Upper lobe of left lung (tissue), 4 donors: ENCODE measurements at regions not wholly inside any gene's neighbourhood (a gene's known extent, or its start where the extent isn't known, plus 50 kb on each side); places are given as distances from the start of the nearest gene placed in this dataset.

Source experiments
- CTCF ChIP-seq, 6 experiments: fragments of 450-650 bp in 4 of 6; fragments of 200-600 bp in 2 of 6; sonication (generic) in 2 of 6; IDR thresholded peaks; one replicate each; pipeline ENCODE4 v1.5.1; 2016 to 2019; ENCODE audit warnings: antibody characterized with exemption in 6 of 6
- POLR2A ChIP-seq, 4 donors: fragments of 450-650 bp; IDR thresholded peaks; one replicate each; pipeline ENCODE4 v1.5.1; 2016 to 2017; ENCODE audit warnings: antibody characterized with exemption in 4 of 4, mild to moderate bottlenecking in 2 of 4

GRCh38 chr11:37104380-37104779, 506.3 kb upstream of the RAG2 start:
- TF ChIP-seq CTCF (IDR thresholded peaks at IDR 0.05) (no peak), POLR2A (IDR thresholded peaks at IDR 0.05) (no peak)
